HG02852 (cell line): ENCODE measurements at regions not wholly inside any gene's neighbourhood (a gene's known extent, or its start where the extent isn't known, plus 50 kb on each side); places are given as distances from the start of the nearest gene placed in this dataset.
"Not testable (repeated sequence)": the region's sequence is repeated elsewhere in the genome, so short reads cannot be mapped to it uniquely, and the experiment has no call there.

Experiments
- ATAC-seq: cut with Tn5 transposase; IDR thresholded peaks from one replicate; pipeline ENCODE4 v1.9.1; 2021; ENCODE audit warnings: mild to moderate bottlenecking, moderate library complexity; ENCODE audit not compliant: unreplicated experiment

DNA sequence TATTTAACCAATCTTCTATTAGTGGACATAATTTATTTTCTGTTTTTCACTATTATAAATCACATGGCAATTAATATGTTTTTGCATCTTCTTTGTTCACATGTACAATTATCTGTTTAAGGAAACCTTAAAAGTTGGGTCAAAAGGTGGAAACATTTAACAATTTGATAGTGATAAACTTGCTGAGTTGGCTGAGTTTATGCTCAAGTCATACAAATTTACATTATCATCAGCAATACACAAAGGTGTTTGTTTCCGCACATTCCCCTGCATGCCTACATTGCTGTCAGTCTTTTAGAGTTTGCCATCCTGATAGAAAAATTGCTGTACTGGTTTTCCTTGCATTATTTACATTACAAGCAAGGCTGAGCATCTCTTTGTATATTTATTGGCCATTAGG, 139.5 kb downstream of the KCNRG start:
- no peak for ATAC-seq

DNA sequence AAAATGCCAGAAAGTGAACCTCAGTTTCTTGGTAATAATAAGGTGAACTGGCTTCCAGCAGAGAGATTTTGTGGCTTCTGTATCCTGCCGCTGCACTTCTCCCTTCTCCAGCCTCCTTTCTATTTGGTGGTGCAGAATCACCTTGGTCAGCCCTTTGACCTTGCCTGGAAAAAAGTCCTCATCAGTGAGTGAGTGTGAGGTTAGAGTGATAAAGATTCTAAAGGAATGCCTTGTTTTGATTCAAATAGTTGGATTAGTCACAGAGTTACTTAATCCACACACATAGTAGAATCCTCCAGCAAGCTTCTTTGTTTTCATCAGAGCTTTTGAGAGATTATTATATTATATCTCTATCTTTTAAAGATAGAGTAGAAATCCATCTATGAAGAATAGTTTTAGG, 140.9 kb downstream of the KCNRG start:
- no peak for ATAC-seq

DNA sequence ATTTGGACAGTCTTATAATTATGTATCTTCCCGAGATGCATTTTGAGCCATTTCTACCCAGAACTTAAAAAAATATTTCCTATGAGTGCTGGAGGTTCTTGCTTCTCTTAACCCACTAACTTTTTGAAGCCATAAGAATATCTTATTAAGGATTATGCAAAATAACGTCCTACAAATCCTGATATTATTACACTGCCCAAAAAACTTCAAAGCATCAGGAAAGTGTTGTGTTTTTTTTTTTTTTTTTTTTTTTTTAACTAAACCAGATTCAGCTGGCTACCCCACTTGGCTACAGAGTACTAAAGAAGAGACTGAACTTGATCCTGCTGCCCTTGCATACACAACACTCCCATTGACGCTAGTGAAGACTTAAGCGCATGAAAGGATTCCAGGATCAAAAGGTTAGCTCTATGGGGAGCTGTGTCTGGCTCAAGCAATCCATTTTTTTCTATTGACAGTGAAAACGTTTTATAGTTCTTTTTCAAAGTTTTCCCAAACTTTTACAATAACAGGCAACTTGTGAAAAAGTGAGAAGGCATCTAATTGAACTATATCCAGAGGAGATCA, 141.4 kb downstream of the KCNRG start:
- no peak for ATAC-seq

DNA sequence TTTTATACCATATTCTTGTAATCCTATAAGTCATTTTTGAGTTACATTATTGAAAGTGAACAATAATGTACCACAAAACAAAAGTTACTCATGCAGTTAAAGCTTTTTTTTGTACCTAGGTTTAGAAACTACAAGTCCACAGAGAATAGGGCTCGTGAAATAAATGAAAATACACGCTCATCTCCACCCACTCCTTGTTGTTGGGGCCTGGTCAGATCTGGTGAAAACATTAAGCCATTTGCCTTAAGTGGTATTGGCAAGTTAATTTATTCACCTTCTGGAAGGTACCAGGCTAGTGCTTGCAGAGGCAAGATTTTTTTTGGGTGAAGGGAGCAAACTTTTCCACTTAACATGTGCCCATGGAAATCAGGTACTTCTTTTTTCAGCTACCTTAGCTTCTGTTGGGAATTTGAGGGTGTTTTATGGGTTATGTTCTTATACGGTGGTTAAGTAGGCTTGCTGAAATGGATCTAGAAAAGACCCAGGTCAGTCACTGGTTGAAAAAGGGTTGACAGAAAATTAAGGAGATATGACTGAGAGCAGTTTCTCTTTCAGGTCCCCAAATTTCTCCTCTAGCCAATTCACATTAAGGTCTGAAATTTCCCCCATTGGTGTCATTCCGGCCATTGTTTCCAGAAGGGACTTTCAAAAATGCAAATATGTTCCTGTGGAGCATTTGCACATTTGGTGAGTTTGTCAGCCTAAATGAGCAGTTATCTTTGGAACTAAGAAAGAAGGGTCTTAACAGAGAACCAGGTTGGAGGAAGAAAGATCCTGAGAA, 143.3 kb downstream of the KCNRG start:
- peak; percentile 68 for ATAC-seq

DNA sequence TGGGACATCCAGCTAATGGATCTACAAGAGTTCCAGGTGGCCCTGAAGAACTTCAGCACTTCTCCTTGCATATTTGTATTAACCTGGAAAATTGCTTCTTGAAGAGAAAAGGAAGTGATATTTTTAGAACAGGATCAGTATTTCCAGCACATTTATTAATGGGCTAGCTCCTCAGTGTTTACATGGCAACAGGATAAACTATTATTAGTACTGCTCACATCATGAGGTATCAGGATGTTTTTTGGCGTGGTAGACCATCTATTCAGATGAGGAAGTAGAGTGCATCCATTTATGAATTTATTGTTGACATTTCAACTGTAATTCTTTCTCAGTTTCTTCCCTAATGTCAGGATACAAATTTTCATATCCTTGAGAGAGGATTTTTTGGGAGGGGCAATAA, 144.4 kb downstream of the KCNRG start:
- no peak for ATAC-seq

DNA sequence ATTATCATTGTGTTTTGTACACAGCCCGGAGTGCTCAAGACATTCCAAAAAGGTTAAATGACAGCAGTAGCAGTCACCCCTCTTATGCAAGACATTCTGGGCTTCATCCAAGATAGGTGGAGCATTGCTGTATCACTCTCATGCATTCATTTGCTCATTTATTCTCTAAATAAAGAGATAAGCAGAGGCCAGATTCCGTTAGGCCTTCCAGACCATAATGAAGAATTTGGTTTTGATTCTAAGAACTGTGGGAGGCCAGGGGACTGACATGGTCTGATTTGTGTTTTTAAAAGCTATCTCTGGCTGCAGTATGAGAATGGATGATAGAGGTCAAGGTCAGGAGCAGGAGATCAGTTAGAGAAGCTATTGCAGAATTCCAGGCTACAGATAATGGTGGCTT, 145.8 kb downstream of the KCNRG start:
- no peak for ATAC-seq

DNA sequence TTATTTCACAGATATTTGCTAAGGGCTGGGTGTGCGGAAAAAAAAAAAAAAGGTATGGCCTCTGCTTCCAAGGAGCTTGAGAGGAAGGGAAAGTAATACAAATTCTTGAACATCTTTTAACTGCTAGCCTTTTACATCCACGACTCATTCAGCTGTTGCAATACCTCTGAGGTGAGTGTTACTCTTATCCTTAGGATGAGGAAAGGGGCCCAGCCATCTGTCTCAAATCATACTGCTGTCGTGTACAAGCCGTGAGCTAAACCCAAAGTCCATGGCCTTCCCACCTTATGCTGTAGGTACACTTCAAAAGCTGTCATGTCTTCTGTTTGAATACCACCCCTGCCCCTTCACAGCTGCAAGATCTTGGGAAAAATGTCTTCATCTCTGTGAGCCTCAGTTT, 146.8 kb downstream of the KCNRG start:
- no peak for ATAC-seq

DNA sequence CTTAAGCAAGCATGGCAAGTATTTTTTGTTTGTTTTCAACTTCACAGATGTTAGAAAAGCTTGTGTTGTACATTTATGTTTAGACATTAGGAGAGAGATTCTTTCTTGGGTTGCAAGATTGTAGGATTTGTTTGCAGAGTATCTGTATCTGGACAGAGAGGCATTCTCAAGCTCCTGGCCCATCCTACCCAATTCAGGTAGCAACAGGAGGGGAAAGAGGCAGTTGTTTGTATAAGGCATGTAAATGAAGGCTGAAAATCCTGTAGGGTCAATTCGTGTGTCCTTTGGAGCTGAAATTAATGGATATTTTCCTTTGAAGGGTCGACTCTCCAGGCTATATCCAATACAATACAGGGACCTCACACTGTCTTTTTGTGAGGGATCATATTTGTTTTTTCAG, 147.3 kb downstream of the KCNRG start:
- no peak for ATAC-seq

DNA sequence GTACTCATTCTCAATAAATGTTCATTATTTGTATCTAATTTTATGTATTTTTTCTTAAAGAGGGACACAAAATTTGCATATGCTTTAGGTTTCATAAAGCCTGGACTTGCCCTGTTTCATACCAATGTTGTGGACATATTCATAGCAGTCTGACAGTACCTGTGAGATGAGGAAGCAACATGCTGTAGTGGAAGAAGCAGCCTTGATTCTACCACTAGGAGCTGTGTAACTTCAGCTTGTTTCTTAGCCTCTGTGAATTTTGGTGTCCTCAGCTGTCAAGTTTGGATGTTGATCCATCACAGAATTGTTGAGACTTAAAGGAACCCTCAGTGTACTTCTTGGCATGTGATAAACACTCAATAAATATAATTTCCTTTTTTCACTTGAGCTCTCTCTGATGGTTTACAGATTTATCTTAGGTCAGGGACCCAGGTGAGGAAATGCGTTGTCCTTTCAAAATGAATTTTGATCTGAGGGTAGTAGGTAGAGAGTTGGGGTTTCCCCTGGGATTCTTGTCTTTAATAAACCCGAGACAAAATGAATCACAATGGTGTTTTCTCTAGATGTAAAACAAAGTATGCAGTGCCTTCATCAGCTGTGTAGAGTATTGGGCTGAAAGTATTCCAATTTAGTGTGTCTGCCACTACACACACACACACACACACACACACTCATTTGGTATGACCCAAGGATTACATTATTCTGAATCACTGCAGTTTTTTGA, 152.1 kb downstream of the KCNRG start:
- ATAC-seq, result peak; percentile 60

DNA sequence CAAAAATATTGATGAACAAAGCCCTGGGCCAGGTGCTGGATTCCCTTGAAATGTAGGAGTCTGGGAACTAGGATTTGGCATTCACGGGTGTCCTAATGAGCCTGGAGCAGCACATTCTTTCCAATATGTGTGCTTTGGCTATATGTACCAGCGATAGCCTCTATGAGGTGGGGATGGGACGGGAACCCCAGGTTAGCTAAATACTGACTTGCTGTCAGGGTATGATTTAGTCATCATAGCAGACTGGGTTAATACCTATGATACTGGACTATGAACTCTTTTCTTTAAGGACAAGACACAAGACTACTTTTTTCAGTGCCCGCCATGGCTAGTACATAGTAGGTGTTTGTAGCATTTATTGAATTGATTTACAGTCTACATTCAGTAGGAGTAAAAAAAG, 152.7 kb downstream of the KCNRG start:
- no peak for ATAC-seq

DNA sequence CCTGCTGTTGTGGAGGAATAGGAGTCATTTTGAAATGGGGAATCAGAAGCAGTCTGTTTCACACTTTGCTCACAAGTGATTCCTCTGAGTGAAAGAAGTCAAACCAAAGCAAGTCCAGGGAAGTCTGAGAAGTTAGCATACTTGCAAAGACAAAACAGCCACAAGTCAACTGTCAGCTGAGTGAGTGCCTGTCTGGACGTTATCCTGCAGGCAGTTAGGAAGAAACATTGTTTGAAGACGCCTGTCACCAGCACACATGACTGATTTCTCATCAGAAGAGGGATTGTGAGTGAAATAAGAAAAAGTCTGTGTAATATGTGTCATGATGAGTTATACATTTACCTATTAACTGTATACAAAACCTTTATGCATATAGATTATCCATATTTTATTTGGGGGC, 153.5 kb downstream of the KCNRG start:
- ATAC-seq, result no peak

DNA sequence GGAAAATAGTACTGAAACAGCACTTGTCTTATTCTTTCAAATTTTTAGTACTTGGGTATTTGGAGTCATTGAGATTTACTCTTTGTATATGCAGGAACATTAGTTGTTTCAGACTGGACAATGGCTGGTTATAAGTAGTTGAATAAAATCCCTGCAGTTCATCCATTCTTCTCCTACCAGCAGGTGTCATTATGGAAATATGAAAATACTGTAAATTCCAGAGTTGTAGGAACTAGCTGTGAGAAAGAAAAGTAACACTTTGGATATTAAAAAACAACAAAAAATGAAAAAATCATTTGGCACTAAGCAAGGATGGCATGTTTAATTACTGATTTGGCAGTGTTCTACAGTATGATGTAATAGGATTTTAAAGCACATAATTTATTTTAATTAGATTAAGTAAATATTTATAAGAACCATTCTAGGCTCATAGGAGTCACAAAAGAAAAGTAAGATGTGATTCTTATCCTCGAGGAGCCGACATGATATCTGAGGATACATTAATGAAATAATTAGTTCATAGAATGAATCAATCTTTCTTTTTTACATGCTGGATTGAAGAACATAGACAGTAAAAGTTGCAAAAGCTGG, 155.3 kb downstream of the KCNRG start:
- no peak for ATAC-seq

DNA sequence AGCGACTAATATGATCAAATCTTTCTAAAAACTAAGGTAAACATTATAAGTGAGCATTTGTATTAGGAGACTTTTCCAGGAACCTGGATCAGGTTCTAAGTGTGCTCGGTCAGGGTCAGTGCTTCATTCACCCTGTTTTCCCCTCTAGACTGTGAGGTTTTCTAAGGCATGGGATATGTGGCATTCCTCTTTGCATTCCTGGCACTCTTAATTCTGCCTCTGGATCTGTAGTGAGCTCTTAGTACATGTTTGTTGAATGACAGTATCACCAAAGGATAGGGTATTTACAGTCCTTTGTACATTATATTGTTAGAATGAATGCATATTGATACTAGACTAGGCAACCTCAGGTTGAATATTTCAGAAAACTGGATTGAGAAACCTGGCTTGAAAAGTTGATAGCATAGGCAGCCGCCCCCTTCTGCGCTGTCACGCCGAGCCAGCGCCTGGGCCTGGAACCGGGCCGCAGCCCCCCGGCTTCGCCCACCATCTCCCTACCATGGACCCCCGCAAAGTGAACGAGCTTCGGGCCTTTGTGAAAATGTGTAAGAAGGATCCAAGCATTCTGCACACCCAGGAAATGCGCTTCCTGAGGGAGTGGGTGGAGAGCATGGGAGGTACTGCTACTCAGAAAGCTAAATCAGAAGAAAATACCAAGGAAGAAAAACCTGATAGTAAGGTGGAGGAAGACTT, 156.5 kb downstream of the KCNRG start:
- ATAC-seq, result no peak

DNA sequence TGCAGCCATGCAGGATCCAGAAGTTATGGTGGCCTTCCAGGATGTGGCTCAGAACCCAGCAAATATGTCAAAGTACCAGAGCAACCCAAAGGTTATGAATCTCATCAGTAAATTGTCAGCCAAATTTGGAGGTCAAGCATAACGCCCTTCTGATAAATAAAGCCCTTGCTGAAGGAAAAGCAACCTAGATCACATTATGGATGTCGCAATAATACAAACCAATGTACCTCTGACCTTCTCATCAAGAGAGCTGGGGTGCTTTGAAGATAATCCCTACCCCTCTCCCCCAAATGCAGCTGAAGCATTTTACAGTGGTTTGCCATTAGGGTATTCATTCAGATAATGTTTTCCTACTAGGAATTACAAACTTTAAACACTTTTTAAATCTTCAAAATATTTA, 157.8 kb downstream of the KCNRG start:
- ATAC-seq, result not testable (repeated sequence)

DNA sequence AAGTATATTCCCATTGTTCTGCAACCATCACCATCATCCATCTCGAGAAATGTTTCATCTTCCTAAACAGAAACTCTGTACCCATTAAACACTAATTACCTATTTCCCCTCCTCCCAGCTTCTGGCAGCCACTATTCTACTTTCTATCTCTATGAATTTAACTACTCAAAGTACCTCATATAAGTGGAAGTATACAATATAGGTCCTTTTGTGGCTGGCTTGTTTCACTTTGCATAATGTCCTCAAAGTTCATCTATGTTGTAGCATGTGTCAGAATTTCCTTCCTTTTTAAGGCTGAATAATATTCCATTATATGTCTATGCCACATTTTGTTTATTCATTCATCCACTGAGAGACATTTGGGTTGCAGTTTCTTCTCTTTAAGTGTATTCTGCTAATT, 159.4 kb downstream of the KCNRG start:
- no peak for ATAC-seq

DNA sequence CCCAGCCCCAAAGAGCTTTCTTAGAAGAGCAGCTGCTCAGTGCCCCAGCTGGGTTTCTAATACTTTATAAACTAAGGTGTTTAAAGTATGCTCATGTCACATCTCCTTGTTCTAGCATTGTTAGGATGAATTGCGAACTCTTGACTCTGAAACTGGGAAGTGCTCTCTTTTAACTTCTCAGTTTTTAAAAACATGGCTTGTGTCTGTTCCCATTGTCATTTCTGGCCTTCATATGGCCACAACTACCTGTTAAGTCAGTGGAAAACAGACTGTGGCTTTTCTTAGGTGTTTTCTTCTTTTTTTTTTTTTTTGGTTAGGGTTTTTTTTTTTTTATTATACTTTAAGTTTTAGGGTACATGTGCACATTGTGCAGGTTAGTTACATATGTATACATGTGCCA, 164.7 kb downstream of the KCNRG start:
- ATAC-seq, result no peak

DNA sequence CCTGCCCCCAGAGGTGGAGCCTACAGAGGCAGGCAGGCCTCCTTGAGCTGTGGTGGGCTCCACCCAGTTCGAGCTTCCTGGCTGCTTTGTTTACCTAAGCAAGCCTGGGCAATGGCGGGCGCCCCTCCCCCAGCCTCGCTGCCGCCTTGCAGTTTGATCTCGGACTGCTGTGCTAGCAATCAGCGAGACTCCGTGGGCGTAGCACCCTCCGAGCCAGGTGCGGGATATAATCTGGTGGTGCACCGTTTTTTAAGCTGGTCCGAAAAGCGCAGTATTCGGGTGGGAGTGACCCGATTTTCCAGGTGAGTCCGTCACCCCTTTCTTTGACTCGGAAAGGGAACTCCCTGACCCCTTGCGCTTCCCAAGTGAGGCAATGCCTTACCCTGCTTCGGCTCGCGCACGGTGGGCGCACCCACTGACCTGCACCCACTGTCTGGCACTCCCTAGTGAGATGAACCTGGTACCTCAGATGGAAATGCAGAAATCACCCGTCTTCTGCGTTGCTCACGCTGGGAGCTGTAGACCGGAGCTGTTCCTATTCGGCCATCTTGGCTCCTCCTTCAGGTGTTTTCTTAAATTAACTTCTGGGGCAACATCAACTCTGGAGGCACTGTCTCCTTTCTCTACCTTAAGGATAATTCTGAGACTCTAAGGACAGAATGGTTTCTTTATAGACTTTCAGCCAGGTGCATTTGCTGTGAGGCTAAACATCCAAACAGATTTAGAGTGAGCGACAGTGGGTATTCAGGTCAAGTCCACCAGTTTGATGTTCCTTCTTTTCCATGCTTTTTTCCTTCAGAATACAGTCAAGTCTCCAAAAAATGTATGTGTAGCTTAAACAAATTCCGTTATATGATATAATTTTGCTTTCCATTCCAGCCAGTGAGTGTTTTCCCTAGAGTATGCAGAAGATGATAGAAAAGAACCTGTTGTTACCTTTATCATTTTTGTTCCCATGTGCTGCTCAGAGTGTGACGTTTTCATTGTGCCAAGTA, 170.8 kb downstream of the KCNRG start:
- not testable (repeated sequence) for ATAC-seq

DNA sequence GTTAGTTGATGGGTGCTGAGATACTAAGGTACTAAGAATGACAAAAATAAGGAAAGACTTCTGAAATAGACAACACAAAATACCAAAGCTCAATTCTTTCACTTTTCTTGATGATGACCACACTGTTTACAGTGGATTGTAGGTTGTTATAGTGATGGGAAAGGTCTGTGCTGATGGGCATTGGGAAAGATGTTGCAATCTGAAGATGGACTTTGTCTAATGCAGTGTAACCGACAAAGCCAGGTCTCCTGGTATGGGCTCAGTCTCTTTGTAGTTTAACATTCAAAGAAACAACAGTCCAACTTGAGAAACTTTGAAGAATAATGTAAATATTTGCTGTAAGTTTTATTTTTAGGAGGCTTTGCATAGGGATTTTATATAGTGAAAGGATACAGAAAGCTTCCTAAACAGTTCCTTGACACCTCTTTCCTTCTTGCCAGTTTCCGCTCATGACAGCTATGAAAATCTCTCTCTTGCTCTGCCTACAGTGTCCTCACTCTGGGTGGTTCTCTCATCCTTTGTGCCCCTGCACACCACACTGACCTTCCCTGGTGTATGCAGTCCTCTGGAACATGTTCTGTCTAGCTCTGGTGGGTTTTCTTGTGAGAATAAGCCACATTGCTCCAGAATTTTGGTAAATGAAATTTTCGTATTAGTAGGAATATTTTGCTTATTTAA, 172.2 kb downstream of the KCNRG start:
- ATAC-seq, result no peak

DNA sequence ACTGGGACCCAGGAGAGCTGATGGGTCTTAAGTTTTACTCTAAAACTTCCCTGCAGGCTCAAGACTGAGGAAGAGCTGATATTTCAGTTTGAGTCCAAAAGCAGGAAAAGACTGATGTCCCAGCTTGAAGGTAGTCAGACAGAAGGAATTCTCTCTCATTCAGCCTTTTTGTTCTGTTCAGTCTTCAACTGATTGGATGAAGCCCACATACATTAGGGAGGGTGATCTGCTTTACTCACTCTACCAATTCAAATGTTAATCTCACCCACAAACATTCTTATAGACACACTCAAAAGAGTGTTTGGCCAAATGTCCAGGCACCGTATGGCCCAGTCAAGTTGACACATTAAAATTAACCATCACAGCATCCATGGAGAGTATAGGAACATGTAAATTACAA, 173.5 kb downstream of the KCNRG start:
- ATAC-seq, result no peak
